Esophagus squamous epithelium (tissue), 5 donors: ENCODE measurements at regions not wholly inside any gene's neighbourhood (a gene's known extent, or its start where the extent isn't known, plus 50 kb on each side); places are given as distances from the start of the nearest gene placed in this dataset.
A peak's percentile ranks its signal among the peaks of the same experiment; 100 is the strongest.
"Not testable (repeated sequence)": the region's sequence is repeated elsewhere in the genome, so short reads cannot be mapped to it uniquely, and the experiment has no call there.

ENCODE experiments used
- DNase-seq: peaks from one replicate; lab custom pipeline; 2025; lab: John Stamatoyannopoulos, UW
- H3K27ac ChIP-seq, 4 donors: fragments of 200-600 bp; sonication (generic); one replicate each; pipeline ENCODE4 v1.5.1; 2016 to 2019; ENCODE audit warnings: mild to moderate bottlenecking in 1 of 4
- H3K27me3 ChIP-seq, 4 donors: fragments of 200-600 bp; sonication (generic); 1 replicate in 3 of 4; 2 replicates in 1 of 4; pipeline versions ENCODE4 v1.5.1 to v1.6.0; 2017 to 2021; ENCODE audit warnings: antibody characterized with exemption in 1 of 4
- H3K36me3 ChIP-seq, 3 donors: fragments of 200-600 bp; sonication (generic); one replicate each; pipeline ENCODE4 v1.5.1; 2016 to 2019
- H3K4me1 ChIP-seq, 3 donors: fragments of 200-600 bp; sonication (generic); one replicate each; pipeline ENCODE4 v1.5.1; 2017 to 2019
- H3K4me3 ChIP-seq, 4 donors: fragments of 200-600 bp; sonication (generic); 1 replicate in 3 of 4; 2 replicates in 1 of 4; pipeline ENCODE4 v1.5.1; 2016 to 2019; ENCODE audit warnings: mild to moderate bottlenecking in 2 of 4, moderate library complexity in 1 of 4
- H3K9me3 ChIP-seq, 3 donors: fragments of 200-600 bp; sonication (generic); one replicate each; pipeline ENCODE4 v1.5.1; 2016 to 2019
- WGBS, 2 donors: methylation state at CpG; one replicate each; pipeline ENCODE4 v1.1.5; 2018; 5-methylcytosine and 5-hydroxymethylcytosine counted together
- intact Hi-C: fragments of 100-400 bp; cut with DNase I; formaldehyde crosslinking; loops from one replicate; pipeline ENCODE4 v1.15.0; 2022
- donor health status: DM: yes; HTN: yes; CAD: no.

- H3K27me3 ChIP-seq, DNase-seq, H3K4me3 ChIP-seq, intact Hi-C loops, H3K27ac ChIP-seq, H3K36me3 ChIP-seq, H3K9me3 ChIP-seq, H3K4me1 ChIP-seq: not testable (repeated sequence)
- WGBS, 2 donors, result 55 to 87% methylated on average over 5 to 6 of the region's 7 CpGs
These were observed 180.5 kb upstream of the OSBPL11 start for GRCh38 chr3:125775606-125776294.

GRCh38 chr3:125779276-125779675, 184.0 kb upstream of the OSBPL11 start:
- H3K36me3 ChIP-seq, H3K27me3 ChIP-seq, H3K4me1 ChIP-seq, H3K27ac ChIP-seq, DNase-seq, H3K9me3 ChIP-seq, intact Hi-C loops, H3K4me3 ChIP-seq: not testable (repeated sequence)
- WGBS, 2 donors, result 63 to 70% methylated on average over 1 of the region's 1 CpG

- H3K9me3 ChIP-seq, DNase-seq, H3K27ac ChIP-seq, intact Hi-C loops, H3K4me3 ChIP-seq, H3K27me3 ChIP-seq, H3K36me3 ChIP-seq, H3K4me1 ChIP-seq: not testable (repeated sequence)
- 80 to 81% methylated on average over 5 of the region's 5 CpGs for WGBS, 2 donors
These were observed 184.6 kb upstream of the OSBPL11 start for GRCh38 chr3:125779918-125780317.

GRCh38 chr3:125781678-125782077, 186.4 kb upstream of the OSBPL11 start:
- H3K4me3 ChIP-seq, H3K36me3 ChIP-seq, H3K27ac ChIP-seq, H3K27me3 ChIP-seq, DNase-seq, intact Hi-C loops, H3K9me3 ChIP-seq, H3K4me1 ChIP-seq: not testable (repeated sequence)
- 57 to 80% methylated on average over 2 of the region's 2 CpGs for WGBS, 2 donors

GRCh38 chr3:125790312-125790711, 178.7 kb upstream of the ROPN1B start:
- intact Hi-C loops, H3K9me3 ChIP-seq, H3K27ac ChIP-seq, H3K36me3 ChIP-seq, H3K27me3 ChIP-seq, H3K4me1 ChIP-seq, DNase-seq, H3K4me3 ChIP-seq: not testable (repeated sequence)
- 79 to 84% methylated on average over 3 of the region's 3 CpGs for WGBS, 2 donors

- H3K27me3 ChIP-seq, H3K4me3 ChIP-seq, intact Hi-C loops, H3K27ac ChIP-seq, H3K36me3 ChIP-seq, DNase-seq, H3K9me3 ChIP-seq, H3K4me1 ChIP-seq: not testable (repeated sequence)
- 100% methylated on average over 1 of the region's 1 CpG for WGBS, 2 donors
These were observed 178.0 kb upstream of the ROPN1B start for GRCh38 chr3:125791021-125791420.

GRCh38 chr3:125810010-125810409, 159.0 kb upstream of the ROPN1B start:
- intact Hi-C loops, H3K27me3 ChIP-seq, H3K27ac ChIP-seq, DNase-seq, H3K4me1 ChIP-seq, H3K4me3 ChIP-seq, H3K36me3 ChIP-seq: not testable (repeated sequence)
- 59% methylated on average over 4 of the region's 4 CpGs for WGBS, 2 donors
- H3K9me3 ChIP-seq, result peaks cover 0 to 46% (median 11%) of the 10 kb centered on the region in 3 donors

GRCh38 chr3:125822175-125822574, 146.8 kb upstream of the ROPN1B start:
- WGBS, 2 donors, result 50 to 68% methylated on average over 5 of the region's 5 CpGs
- DNase-seq, H3K36me3 ChIP-seq, H3K4me1 ChIP-seq, intact Hi-C loops, H3K9me3 ChIP-seq, H3K27ac ChIP-seq, H3K27me3 ChIP-seq, H3K4me3 ChIP-seq: not testable (repeated sequence)

GRCh38 chr3:125831005-125831750, 137.8 kb upstream of the ROPN1B start:
- H3K4me3 ChIP-seq, H3K4me1 ChIP-seq, H3K36me3 ChIP-seq, H3K27ac ChIP-seq, H3K27me3 ChIP-seq, DNase-seq, intact Hi-C loops: not testable (repeated sequence)
- WGBS, 2 donors, result 71 to 100% methylated on average over 1 to 2 of the region's 2 CpGs
- peaks cover 0 to 18% (median 0%) of the 10 kb centered on the region in 3 donors for H3K9me3 ChIP-seq

- DNase-seq, H3K9me3 ChIP-seq, H3K4me1 ChIP-seq, H3K36me3 ChIP-seq, intact Hi-C loops, H3K27ac ChIP-seq, H3K4me3 ChIP-seq, H3K27me3 ChIP-seq: not testable (repeated sequence)
- 68 to 69% methylated on average over 8 of the region's 8 CpGs for WGBS, 2 donors
These were observed 133.4 kb upstream of the ROPN1B start for GRCh38 chr3:125835562-125835961.

GRCh38 chr3:125836011-125836551, 132.9 kb upstream of the ROPN1B start:
- Histone ChIP-seq H3K27ac (peak overlapping the region in 1 of 4 donors; percentile 28), H3K4me3 (peak overlapping the region in 1 of 4 donors; percentile 26)
- H3K4me1 ChIP-seq, intact Hi-C loops, H3K9me3 ChIP-seq, DNase-seq, H3K27me3 ChIP-seq, H3K36me3 ChIP-seq: not testable (repeated sequence)
- 9 to 22% methylated on average over 10 to 11 of the region's 11 CpGs for WGBS, 2 donors

- H3K4me1 ChIP-seq, H3K4me3 ChIP-seq, DNase-seq, H3K27ac ChIP-seq, H3K36me3 ChIP-seq, H3K9me3 ChIP-seq, H3K27me3 ChIP-seq, intact Hi-C loops: not testable (repeated sequence)
- WGBS, 2 donors, result 62 to 73% methylated on average over 6 to 8 of the region's 8 CpGs
These were observed 132.2 kb upstream of the ROPN1B start for GRCh38 chr3:125836786-125837185.

- DNase-seq, H3K27me3 ChIP-seq: not testable (repeated sequence)
- WGBS, 2 donors, result 87 to 93% methylated on average over 5 of the region's 5 CpGs
These were observed 130.1 kb upstream of the ROPN1B start for GRCh38 chr3:125838857-125839256.

More at GRCh38 chr3:125838857-125839256, 130.1 kb upstream of the ROPN1B start:
- H3K4me1 ChIP-seq, H3K36me3 ChIP-seq, intact Hi-C loops, H3K9me3 ChIP-seq, H3K4me3 ChIP-seq, H3K27ac ChIP-seq: not testable (repeated sequence)
